ENCODE measurements at regions not wholly inside any gene's neighbourhood (a gene's known extent, or its start where the extent isn't known, plus 50 kb on each side); places are given as distances from the start of the nearest gene placed in this dataset.

DNA sequence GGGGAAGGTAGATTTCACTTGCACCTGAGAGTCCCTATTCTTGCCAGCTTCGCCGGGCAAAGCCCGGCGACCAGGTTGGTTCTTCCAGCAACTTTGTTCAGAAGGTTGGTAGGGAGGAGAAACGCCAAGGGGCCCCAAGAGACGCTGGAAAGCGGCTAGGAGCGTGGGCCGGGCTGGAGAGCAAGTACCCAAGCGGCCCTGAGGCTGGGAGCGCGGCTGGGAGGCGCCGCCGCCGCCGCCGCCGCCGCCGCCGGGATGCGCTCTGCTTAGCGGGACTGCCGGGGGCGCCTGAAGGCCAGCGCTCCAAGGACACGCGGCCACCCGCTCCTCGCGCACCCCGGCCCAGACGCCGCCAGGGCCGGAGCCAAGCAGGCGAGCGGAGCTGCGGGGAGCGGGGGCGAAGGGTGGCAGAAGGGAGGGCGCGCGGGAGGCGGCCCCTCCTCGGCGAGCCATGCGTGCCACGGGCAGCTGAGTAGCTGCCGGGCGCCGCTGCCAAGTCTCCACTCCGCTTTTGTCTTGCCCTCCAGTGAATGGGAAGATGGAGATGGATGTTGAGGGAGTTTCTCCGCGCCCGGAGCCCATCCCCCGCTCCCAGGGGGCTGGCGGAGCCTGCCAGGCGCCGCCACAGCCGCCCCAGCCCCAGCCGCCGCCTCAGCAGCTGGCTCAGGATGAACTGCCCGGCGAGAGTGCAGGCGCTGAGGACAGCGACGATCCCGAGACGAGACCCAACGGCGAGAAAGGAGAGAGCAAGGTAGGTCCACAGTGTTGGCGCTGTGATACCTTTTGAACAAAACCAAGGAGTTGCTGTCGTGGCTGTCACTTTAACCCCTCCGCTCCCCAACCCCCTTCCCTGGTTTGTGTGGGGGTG, 227.4 kb upstream of the AZI2 start:
- no peak for TF ChIP-seq GATA3 (IDR thresholded peaks at IDR 0.05; ENCODE audit: low read depth, low read length)
- no peak for TF ChIP-seq GATA2 (IDR thresholded peaks at IDR 0.05; ENCODE audit: low read depth, low read length)

DNA sequence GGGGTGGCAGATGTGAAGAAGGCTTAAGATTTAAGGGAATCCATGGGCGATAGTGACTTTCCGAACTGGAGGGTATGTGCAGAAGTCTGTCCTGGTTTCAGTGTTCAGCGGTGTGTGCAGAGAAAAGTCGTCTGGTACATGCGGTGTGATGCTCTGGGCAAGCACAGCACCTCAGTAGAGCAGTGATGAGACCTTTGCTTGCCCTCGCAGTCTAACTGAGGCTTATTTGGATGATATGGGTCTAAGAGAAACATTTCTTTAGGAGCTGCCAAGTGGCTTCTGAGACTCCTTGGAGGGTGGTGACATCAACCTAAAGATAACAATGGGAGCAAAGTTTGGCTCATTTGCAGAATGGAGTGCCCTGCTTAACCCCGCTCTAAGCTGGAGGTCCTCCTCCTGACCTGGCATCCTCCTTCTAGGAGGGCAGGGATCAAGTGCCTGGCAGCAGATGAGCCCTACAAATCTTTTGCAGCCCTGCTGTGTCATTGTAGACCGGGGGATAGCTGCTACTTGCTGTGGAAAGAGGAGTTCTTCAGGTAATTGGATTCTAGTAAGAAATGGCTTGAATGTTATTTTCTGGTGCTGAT, 228.1 kb upstream of the AZI2 start:
- TF ChIP-seq GATA3 (IDR thresholded peaks at IDR 0.05; ENCODE audit: low read depth, low read length): no peak
- no peak for TF ChIP-seq GATA2 (IDR thresholded peaks at IDR 0.05; ENCODE audit: low read depth, low read length)

DNA sequence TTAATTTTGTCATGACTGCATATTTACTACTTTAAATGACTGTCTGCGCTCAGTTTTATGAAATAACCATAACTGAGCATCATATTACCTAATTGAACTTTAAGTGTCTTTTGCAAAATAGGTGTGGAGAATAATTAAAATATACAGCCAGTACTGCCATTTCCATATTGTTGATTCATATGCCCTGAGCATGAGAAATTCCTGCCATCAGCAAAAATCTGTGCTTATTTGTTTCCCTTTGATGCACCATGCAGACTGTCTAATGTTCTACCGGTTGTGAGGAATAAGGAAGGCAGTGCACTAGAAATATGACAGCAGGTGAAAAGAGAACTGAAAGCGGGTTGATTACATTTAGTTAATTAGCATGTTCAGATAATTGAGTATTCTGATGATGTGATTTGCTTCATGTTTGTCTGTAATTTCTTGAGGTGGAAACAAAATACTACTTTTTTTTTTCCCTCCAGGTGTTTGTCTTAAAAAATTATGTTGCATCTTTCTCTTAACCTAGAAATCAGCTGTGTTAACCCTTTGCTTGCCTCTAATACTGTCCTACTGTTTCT, 229.4 kb upstream of the AZI2 start:
- TF ChIP-seq GATA3 (IDR thresholded peaks at IDR 0.05; ENCODE audit: low read depth, low read length) (no peak), GATA2 (IDR thresholded peaks at IDR 0.05; ENCODE audit: low read depth, low read length) (no peak)

DNA sequence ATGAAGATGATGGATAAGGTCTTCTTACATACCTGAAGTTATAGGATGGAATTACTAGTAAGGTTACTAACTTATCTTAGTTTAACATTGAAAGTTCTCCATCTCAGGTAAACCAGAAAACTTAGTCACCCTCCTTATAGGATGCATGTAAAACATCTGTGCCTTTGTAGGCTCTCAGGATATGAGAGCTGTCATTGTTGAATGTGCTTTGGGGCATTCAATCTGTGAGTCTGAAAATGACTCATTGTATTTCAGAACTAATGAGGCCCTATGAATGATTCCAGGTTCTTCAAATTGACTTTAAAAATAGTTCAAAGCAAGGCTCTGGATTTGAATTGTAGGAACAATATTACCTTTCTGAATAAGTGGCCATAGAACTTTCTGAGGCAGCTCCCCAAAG, 237.7 kb upstream of the AZI2 start:
- TF ChIP-seq GATA2 (IDR thresholded peaks at IDR 0.05; ENCODE audit: low read depth, low read length) (no peak), GATA3 (IDR thresholded peaks at IDR 0.05; ENCODE audit: low read depth, low read length) (no peak)

DNA sequence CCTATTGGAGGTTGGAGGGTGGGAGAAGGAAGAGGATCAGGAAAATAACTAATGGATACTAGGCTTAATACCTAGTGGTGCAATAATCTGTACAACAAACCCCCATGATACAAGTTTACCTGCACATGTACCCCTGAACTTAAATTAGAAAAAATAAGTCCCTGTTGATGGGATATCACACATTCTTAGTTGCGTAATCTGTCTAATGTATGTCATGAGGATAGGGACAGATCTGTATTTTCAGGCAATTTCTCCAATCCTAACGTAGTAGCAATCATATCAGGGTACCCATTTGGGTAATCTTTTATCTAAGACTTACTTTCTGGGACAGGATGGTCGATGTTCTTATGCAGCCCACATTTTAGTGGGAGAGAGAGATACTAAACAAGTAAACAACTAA, 239.1 kb upstream of the AZI2 start:
- no peak for TF ChIP-seq GATA2 (IDR thresholded peaks at IDR 0.05; ENCODE audit: low read depth, low read length)
- no peak for TF ChIP-seq GATA3 (IDR thresholded peaks at IDR 0.05; ENCODE audit: low read depth, low read length)

DNA sequence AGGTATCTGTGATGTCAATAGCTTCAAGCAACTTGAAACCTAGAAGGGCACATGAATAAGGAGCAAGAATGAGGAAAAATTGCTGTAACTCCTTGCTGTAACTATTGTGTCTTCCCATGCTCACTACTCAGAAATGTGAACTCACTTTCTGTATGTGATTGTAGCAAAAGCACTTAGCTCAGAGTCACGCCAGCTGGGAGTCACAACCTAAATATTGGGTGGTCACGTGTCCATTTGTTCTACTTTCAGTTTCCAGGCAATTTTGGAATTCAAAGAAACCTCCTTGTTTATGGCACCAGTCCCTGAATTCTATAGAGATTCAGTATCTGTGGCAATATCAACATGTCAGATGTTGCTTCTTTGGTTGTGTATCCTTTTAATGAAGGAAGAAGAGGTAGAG, 241.6 kb upstream of the AZI2 start:
- TF ChIP-seq GATA3 (IDR thresholded peaks at IDR 0.05; ENCODE audit: low read depth, low read length) (no peak), GATA2 (IDR thresholded peaks at IDR 0.05; ENCODE audit: low read depth, low read length) (no peak)

DNA sequence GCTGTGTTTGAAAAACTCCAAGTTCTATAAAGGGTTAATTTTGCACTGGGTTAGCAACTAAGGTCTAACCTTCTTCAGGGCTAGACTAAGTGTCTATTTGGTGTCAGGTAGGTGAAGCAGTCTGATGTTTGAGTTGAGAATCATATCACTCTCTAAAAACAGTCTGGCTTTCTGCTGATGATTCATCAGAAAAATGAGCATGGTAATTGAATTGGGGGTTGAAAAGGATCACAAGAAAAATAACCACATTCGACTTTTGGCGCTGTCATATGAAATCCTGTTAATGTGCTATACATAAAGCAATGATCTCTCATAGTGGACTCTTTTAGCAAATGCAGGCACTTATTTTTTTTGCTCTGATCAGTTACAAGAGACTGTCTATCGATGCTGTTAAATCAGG, 242.2 kb upstream of the AZI2 start:
- TF ChIP-seq GATA2 (IDR thresholded peaks at IDR 0.05; ENCODE audit: low read depth, low read length): no peak

DNA sequence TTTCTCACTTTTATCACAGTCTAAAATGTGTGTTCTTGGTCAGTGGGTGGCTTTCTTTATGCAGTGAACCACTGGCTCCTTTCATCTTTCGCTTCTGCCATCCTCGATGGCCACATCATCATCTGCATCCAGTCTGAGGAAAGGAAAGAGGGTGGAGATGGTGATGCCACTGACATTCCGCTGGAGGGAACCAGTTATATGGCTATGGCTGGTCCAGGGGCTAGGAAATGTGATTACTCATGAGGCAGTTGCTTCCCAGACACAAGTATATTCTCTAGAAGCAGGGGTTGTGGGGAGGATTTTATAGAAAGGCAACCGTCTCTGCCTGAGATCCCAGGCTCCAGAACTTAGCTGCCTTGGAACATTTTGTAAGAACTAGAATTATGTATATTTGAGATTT, 246.7 kb upstream of the AZI2 start:
- TF ChIP-seq GATA2 (IDR thresholded peaks at IDR 0.05; ENCODE audit: low read depth, low read length) (no peak), GATA3 (IDR thresholded peaks at IDR 0.05; ENCODE audit: low read depth, low read length) (no peak)

DNA sequence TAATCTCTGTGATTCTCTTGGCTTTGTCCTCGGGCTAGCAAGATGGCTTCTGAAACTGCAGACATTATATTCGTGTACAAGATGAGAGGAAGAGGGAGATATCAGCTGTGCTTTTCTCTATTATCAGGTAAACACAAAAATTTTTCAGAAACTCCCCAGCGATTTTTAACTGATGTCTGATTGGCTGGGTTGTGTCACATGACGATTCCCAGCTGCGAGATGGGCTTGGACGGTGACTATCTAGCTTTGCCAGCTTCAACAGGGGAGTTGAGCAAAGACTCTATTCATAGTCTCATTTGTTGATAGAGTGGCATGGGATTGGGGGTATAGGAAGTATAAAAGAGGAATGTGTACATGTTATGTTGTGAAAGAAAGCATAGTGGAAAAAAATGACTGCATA, 248.8 kb upstream of the AZI2 start:
- TF ChIP-seq GATA3 (IDR thresholded peaks at IDR 0.05; ENCODE audit: low read depth, low read length) (no peak), GATA2 (IDR thresholded peaks at IDR 0.05; ENCODE audit: low read depth, low read length) (no peak)

DNA sequence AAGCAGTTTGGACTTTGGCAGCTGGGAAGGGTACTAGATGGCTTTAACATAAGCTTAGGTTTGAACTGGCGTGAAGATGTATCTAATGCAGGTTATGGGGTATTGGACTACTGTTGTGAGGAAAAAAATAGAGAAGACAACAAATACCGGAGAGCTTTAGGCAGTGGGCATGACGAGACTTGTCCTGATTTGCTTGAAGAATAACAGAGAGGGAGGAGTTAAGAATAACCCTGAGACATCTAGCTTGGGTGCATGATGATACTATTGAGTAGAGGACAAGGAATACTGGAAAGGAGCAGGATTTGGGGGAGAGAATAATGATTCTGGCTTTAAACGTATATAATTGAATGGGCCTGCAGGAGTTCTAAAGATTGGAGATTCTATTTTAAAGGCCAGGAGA, 249.5 kb upstream of the AZI2 start:
- TF ChIP-seq GATA2 (IDR thresholded peaks at IDR 0.05; ENCODE audit: low read depth, low read length): no peak
- TF ChIP-seq GATA3 (IDR thresholded peaks at IDR 0.05; ENCODE audit: low read depth, low read length): no peak

DNA sequence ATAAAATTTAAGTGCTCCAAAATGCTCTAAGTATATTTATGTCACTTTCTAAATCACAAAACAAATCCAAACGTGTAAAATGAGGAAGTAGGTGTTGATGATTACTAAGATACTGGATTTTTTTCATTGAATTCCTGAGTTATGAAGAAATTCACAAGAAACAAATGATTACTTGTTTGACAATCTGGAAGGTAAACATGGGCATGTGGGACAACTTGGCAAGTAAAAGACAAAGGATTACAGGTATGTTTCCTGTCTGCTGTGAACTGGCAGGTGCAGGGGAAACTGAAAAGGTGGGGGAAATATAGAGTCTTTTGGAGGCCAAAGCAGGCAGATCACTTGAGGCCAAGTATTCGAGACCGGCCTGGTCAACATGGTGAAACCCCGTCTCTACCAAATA, 252.7 kb upstream of the AZI2 start:
- TF ChIP-seq GATA2 (IDR thresholded peaks at IDR 0.05; ENCODE audit: low read depth, low read length): no peak
- no peak for TF ChIP-seq GATA3 (IDR thresholded peaks at IDR 0.05; ENCODE audit: low read depth, low read length)

DNA sequence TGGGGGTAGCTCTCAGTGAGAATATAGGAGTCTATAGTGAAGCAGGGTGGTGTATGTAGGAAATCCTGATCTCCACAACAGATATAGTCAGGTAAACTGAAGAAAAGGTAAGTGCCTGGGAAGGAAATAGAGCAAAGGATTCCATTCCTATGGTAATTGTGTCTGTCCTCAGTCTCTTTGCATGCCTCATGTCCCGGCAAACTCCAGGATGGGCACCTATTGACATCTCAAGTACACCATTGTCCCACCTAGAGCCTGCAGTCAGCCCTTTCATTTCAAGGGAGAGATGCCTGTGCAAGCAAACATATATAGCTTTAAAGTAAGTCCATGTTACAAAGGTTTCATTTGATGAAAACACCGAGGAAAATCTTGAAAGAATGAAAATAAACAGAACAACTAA, 257.7 kb upstream of the AZI2 start:
- no peak for TF ChIP-seq GATA2 (IDR thresholded peaks at IDR 0.05; ENCODE audit: low read depth, low read length)
- no peak for TF ChIP-seq GATA3 (IDR thresholded peaks at IDR 0.05; ENCODE audit: low read depth, low read length)

DNA sequence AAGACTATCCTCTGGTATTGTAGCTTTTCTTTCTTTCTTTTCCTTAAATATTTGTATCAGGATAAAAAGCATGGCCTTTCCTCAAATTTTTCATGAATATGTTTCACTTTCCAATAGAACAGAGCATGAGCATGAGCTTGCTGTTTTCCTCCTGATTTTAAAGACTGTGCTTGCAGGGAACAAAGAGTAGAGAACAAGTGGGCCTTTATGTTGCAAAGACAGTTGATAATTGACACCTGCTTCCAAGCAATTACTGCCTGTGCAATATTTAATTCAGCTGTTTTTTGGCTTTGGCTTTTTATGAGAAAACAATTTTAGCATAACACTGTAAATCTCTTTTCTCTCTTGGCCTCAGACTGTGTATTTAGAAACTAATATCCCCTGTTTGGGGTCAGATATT, 263.6 kb upstream of the AZI2 start:
- TF ChIP-seq GATA2 (IDR thresholded peaks at IDR 0.05; ENCODE audit: low read depth, low read length) (no peak), GATA3 (IDR thresholded peaks at IDR 0.05; ENCODE audit: low read depth, low read length) (no peak)

DNA sequence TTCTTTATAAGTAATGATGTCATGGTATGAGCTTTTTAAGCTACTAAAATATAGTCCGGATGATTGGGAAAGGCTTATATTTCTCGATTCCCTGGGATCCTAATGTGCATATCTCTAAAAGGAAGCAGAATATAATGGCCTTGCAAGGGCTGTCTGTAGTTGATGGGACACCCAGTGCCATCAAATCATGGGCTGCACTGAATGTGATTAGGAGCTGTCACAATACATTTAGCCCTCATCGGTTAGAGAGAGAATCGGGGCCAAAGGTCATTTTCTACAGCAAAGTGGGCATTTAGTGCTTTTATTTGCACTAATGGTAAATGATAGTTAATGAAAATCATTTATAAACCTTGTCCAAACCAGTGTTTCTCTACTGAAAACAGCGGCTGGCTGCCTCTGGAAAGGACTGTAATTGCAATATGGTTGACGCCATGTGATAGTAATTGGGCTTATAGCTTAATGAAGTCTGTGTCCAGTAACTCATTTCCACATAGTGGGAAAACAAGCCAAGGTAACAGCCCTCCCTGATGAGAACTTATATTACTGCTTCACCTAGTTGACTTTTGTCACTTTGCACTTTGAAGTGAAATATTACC, 265.0 kb upstream of the AZI2 start:
- no peak for TF ChIP-seq GATA3 (IDR thresholded peaks at IDR 0.05; ENCODE audit: low read depth, low read length)
- TF ChIP-seq GATA2 (IDR thresholded peaks at IDR 0.05; ENCODE audit: low read depth, low read length): no peak

DNA sequence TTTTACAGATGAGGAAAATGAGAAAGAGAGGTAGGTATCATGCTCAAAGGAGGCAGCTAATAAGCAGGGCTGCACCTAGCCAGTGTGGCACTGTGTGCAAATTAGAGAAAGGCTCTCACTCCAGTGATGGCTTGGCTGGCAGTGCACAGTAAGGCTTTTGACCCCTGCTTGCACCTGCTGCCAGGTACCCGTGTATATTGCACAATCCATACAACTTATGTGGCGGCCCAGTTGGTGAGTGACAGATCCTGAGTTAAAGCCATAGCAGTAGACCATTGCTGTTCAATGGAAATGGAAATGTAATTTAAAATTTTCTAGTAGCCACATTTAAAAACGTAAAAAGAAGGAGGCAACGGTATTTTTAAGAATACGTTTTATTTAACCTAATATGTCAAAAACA, 266.4 kb upstream of the AZI2 start:
- TF ChIP-seq GATA2 (IDR thresholded peaks at IDR 0.05; ENCODE audit: low read depth, low read length) (no peak), GATA3 (IDR thresholded peaks at IDR 0.05; ENCODE audit: low read depth, low read length) (no peak)

Measured in SH-SY5Y (cell line).